GM19324 (cell line): ENCODE measurements at regions not wholly inside any gene's neighbourhood (a gene's known extent, or its start where the extent isn't known, plus 50 kb on each side); places are given as distances from the start of the nearest gene placed in this dataset.

Experiments used
- ATAC-seq: cut with Tn5 transposase; IDR thresholded peaks from one replicate; pipeline ENCODE4 v1.9.1; 2021; ENCODE audit warnings: mild to moderate bottlenecking, moderate library complexity; ENCODE audit not compliant: unreplicated experiment, low FRiP score

DNA sequence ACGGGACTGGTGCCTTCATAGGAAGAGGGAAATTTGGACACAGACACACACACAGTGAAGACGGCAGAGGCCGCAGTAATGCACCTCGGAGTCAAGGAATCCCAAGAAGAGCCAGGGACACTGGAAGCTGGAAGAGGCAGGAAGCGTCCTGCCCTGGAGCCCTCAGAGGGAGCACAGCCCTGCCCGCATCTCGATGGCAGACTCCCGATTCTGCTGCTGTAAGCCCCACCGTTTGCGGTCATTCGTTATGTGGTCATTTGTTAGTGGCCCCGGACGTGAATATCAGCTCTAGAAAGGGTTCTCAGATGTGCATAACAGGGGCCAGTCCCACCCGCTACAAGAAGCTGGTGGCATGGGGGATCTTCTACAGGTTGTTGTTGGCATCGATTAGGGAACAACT lies 316.6 kb downstream of the FOXL1 start:
- no peak for ATAC-seq

DNA sequence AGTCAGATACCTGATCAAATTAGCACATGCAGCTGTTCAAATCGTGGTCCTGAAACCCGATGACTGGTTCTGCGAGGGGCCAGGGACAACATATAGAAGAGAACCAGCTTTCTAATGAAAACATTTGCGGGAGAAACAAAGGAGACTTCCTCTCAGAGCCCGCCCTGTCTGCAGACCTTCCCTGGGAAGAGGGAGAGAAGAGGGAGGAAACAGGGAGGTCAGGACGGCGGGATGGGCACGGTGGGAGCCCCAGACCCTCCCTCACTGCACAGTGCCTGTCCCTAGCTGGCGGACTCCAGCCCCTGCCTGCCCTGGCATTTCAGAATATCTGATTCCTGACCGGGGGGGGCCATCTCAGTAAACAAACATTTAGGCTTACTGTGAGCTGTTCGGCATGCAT lies 317.3 kb downstream of the FOXL1 start:
- ATAC-seq = no peak

DNA sequence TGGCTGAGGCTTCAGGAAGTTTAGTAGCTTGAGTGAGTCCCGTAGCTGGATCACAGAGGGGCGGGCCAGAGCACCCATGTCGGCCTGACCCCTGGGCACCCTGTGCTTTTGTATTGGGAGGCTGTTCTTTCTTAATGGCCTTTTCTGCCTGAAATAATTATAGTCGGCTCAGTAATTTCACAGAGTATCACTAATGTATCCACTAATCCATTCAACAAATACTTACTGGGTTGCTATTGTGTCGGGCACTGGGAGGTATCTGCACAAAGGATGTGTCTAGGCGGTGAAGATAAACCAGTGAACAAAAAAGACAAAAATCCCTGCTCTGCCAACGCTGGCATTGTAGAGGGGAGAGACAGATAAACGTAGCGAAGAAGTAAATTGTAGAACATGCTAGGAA lies 318.6 kb downstream of the FOXL1 start:
- ATAC-seq = no peak

DNA sequence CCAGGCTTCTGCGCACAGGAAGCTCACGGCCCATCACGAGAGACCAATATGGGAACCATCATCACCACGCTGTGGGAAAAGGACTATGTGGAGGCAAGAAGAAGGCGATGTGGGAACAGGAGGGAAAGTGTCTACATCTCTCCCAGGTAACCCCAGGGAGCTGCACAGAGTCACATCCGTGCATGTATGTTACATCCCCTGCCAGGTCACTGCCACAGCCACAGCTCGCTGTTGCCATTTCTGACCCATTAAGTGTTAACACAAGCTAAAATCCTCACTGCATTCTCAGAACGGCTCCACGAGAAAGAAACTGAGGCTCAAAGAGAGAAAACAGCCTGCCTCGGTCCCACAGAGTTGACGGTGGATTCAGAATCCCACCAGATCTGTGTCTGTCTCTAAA lies 319.1 kb downstream of the FOXL1 start:
- ATAC-seq = no peak

DNA sequence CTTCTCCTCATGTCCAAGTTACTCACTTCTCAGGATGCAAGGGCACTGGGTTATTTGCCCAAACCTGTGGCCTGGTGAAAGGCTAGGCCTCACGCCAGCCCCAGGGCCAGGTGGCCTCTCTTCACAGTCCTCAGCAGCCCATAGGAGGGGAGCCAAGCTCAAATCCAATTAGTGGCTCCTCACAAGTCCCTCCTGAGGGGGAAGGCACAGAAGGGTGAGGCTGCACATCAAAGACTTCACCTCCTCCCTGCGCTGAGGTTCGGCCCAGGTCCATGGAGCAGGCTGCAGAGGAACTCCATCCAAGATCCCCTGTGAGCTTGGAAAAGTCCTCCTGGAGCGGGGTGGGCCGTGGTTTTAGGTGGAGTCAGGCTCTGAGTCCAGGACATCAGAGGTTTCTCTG lies 320.0 kb downstream of the FOXL1 start:
- ATAC-seq = no peak

DNA sequence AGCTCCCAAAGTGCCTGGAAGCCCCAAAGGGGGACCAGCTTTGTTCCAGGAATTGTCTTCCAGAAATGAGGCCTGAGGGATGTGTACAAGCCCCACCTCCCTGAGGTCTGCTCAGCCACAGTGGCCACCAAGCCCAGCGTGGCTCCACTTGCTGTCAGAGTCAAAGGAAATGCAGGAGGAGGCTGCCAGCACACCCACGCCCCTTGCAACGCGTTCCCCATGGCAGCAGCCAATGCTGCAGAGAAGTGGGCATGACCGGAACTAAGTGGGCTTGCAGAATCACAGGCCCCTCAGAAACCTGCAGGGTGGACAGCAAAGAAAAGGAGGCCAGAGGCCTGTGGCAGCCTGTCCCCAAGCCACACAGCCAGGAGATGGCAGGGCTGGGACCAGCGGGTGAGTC lies 320.8 kb downstream of the FOXL1 start:
- no peak for ATAC-seq

DNA sequence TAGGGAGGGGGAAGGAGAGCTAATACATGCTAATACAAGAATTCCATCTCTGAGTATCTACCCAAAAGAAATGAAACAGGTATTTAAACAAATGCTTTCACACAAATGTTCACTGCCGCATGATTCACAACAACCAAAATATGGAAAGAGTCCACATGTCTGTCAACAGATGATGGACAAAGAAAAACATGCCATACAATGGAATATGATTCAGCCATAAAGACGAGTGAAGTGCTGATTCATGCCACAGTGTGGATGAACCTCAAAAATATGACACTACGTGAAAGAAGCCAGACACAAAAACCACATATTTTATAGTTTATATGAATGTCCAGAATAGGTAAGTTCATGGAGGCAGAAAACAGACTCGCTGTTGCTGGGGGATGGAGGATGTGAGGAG lies 321.4 kb downstream of the FOXL1 start:
- no peak for ATAC-seq

DNA sequence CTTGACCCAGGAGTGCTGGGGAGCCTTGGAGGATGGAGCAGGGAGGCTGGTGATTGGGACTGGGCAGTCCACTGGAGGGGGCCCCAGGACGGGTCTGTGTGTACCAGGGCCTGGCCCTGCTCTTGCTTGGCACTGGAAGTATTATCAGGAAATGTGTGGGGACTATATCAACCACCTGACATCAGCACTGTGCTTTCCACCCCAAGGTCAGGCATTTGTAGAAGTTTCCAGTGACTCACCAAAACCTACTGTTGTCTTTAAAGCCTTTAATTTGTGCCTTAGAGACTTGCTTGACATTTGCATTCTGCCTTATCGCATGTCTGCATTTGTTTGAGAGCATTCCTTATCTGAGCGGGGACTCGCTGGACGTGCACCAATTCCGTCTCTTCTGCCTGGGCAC lies 323.1 kb downstream of the FOXL1 start:
- no peak for ATAC-seq

DNA sequence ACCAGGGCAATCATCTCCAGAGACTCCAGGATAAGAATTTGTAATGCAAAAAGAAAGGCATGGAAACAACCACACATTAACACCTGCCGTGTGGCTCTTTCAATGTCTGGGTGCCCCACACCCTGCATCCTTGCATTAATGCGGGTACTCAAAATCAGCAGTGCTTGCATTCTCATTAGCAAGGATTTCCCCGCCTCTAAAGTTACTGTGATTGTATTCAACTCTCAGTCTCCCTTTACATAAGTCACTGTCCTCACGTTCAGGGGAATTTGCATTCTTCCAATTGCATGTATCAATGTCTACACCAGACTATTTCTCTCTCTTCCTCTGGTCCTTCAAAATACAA lies 324.3 kb downstream of the FOXL1 start:
- no peak for ATAC-seq

DNA sequence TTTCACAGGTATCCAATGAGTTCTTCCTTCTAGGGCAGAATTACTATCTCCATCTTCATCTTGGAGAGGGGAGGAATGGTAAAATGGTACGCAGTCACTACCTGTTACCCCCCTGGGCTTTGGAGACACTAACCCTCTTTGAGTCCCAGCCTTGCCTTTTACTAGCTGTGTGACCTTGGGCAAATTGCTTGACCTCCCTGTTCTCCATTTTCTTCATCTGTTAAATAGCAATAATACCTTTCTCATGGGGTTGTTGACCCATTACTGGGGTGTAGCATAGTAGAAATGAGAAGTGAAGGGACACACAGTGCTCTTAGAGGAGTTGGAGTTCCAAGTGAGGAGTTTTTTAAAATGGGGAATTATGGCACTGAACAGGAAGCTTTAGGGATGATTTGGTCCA lies 324.7 kb downstream of the FOXL1 start:
- no peak for ATAC-seq

DNA sequence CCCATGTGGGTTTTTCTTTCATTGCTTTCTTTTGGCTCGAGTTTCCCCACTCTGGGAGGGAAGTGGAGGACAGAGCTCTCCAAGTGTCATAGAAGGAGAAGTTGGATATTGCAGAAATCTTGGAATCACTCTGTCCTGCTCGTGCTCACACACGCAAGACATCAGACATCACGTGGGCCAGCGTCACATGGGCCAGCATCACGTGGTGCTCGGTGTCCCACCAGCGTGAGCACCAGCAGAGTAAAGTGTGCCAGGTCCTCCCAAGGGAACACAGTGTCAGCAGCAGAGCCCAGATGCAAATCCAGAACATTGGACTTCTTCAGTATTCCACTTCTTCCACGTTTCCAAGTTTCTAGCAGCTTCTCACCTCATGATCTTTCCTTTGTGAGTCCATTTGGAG lies 327.0 kb downstream of the FOXL1 start:
- no peak for ATAC-seq

DNA sequence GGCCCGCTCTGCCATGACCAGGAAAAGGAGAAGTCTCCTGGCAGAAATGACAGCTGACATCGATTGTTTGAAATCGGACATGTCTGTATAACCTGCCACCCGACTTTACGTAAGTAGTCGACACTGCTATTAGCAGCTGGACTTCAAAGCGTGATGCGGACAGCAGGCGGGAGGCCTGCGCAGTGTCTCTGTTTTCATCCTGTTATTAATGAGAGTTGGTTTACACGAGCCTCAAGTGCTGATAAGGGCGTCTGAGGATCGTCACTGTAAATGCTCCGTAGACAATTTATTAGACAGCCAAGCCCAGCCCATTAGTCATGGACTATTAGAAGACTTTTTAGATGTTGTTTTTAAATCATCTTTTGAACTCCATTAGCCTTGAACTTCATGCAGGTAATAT lies 328.3 kb downstream of the FOXL1 start:
- ATAC-seq = no peak

DNA sequence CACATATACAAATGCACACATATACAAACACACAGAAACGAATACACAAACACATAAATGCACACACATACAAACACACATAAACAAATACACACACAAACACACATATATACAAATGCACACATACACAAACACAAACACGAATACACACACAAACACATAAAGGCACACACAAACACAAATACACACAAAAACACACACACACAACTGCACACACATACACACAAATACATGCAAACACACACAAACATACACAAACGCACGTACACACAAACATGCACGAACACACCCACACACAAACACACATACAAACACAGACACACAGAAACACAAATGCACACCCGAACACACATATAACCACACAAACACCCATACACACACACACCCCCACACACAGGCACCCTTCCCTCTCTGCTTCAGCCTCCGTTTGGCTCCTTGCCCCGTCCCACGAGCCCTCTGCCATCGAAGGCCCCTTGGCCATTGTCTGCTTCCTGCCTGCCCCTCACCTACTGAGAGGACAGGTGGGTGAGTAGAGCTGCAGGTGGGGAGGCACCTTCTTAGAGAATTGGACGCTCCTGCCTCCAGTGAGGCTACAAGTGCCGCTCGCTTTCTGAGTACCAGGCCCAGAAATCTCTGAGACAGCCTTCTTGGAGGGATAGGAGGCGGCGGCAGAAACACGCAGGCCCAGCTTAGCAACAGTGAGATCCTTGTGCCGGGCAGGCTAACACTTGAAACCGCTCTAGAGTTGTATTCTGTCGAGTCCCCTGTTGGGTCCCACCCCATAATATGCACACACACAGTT lies 331.2 kb downstream of the FOXL1 start:
- ATAC-seq = no peak

DNA sequence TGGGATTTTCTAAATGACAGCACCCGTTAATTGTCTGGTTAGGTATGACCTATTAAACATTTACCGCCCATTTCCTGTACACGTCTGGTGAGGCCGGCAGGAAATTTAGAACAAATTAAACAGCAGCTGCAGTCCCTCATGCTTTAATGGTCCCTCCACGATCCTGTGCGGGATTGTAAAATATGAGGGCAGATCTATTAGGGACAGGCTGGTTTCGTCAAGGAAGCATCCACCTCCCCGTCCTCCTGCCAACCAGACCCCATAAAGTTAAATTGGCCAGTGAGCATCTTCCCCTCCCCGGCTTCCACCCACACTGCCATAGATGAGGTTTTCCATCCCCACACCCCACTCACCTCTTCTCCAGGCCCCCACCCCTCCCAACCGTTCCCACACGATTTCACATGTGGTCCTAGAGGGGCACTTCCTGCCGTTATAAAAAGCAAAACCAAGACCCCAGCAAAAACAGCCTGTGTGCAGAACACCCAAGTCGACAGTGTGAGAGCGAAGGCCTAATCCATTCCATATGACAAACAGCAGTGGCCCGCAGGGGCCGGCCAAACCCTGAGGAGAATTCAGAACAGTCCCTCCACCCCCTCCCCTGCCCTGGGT lies 331.9 kb downstream of the FOXL1 start:
- no peak for ATAC-seq

DNA sequence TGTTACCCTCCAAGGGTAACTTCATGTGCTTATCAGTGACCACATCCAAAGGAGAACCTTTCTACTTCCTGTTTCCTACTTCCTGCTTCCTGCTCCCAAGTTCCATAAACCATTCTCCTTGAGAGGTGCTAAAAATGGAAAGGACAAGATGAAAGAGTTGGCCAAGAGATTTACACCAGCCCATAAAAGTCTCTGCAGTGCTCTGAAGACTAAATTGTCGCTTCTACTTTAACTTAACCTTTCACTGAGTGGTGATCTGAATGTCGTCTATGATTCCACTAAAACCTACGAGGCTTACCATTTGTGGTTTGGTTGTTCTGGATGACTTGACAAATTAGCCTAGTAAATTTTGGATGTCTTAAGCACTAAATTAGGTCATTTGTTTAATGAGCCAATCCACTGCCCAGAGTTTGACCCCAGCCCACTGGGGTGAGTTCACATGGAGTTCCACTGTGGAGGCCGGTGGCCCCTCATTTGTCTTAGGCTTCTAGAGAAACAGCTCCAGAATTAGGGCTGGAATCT lies 333.1 kb downstream of the FOXL1 start:
- no peak for ATAC-seq

DNA sequence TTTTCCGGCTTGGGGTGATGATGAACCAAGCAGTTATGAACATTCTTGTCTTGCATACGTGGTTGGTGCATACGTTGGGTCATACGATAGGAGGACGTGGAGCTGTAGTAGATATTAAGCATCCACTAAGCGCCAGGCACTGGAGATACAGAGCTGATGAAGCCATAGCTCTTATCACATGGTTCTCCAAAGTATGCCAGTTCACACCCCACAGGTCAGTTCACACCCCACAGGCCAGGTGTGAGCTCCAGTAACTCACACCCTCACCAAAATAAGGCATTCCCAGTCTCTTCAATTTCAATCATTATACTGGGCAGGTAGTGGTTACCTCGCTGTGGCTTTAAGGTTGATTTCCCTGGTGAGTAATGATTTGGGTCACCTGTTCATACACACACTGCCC lies 335.5 kb downstream of the FOXL1 start:
- no peak for ATAC-seq

DNA sequence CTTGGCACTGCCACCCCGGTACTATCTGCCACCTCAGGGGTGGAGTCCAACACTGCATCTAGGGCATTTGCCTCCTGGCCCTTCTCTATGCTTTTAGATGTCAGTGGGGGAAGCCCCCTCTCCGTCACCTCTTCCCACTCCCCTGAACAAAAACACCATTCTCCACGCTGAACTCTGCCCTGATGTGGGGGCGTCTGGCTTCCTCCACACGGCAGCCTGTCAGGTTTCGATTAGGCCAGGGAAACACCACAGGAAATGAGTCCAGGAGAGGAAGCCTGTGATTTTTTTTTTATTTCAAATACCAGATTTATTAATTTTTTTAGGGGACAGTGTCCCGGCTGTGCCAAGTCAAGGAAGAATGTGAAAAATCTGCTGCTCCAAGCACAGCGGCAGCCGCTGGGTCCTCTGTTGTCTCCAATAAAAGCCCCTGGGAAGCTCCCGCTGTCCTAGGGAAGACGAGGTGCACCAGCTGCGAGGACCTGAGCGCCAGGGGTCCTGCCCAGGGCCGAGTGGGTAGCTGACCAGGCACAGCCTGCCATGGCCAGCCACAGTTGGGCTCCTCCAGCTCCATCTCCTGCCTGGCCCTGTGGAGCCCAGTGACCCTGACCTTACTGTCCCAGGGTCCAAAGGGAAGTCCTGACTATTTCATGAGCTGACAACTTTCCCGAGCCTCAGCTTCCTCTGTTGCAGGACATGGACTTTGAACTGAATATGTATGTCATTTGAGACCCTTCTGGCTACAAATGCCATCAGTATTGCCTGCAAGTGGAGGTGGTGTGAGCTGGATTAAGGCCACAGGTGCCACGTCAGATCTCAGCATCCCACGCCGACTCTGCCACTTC lies 336.7 kb downstream of the FOXL1 start:
- no peak for ATAC-seq

DNA sequence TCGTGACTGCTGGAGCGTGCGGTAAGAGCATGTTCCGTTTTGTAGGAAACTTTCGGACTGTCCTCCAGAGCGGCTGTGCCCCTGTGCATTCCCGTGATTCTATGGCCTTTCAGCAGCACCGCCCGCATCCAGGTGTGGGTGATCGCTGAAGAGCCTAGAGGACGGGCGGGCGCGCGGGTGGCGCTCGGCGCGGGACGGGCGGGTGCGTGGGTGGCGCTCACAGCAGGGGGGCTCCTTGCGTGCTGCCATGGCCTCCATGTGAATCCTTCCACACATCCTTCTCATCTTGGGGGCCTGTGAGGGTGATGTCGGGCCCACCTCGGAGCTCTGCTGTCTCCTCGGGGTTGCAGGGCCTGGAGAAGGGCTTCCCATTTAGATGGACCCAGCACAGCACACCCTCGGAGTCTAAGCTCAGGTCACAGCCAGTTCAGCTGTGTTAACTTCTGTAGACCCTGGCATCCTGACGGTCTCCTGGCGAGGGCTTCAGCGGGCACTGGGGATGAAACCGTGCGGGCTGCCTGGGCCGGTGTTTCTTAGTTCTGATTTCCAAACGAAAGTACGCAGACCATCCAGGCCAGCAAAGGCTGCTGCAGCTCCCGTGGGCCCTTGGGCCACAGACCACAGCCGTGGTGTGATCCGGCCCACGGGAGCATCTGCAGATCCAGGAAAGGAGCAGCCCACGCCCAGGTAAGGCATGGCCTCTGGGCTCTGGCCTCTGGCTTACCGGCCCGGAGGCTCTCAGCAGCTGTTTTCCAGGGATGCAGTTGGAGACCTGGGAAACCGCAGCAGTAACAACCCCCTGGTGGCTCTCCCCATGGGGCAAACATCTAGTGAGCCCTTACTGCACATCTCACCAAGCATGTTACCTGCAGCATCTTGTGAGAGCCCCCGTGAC lies 339.4 kb downstream of the FOXL1 start:
- no peak for ATAC-seq

DNA sequence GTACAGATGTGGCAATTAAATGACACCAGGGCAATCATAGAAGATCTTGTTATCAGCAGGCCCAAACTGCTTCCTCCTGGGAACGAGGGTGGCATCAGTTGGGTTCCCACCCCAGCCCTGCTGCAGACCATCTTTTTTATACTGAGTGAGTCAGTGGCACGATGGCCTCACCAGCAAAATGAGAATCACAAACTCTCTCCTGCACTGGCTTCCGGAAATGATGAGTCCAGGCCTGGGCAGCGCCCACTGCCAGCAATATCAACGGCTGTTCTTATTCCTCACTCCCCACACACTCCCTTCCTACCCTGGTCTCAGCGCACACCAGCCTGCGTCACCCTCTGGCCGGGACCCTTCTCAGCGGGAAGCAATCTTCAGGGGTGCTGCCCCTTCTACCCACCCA lies 340.3 kb downstream of the FOXL1 start:
- no peak for ATAC-seq

DNA sequence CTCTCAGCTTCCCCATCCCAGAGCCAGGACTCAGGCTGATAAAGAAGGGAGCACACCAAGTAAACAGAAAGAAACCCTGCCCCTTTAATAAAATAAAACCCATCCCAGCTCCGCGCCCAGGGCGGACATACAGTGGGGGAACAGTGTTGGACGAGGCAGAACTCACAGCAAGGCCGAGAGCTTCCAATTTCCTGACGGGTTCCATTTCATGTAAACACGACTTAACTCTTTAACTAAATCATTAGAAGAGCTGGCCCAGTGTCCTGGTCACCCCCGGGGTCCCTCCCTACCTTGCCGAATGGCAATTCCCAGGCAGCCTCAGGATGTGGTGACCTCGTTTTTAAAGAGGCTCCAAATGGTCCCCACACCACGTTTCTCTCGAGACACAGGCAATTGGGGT lies 340.7 kb downstream of the FOXL1 start:
- ATAC-seq = no peak
